ENCODE measurements at regions not wholly inside any gene's neighbourhood (a gene's known extent, or its start where the extent isn't known, plus 50 kb on each side); places are given as distances from the start of the nearest gene placed in this dataset.
"Not testable (repeated sequence)": the region's sequence is repeated elsewhere in the genome, so short reads cannot be mapped to it uniquely, and the experiment has no call there.

DNA sequence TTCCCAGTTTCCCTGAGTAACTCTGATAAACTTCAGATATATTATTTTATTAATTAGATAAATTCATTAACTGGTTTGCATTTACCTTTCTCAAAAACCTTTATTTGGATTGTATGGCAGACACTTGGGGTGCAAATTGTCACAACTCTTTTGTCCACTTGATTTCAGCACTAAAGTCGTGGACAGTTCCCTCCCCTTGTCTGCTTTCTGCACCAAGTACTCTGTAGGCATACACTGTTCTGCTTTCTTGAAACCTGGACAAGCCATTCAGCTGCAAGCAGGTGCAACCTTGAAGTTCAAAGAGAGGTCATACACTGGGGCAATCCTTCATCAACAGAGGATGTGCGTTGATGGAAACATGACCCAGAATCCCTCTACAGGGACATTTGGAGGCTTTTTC is 162.9 kb downstream of the ARL5B start:
- intact Hi-C loops (cut with micrococcal nuclease; ENCODE audit: unreplicated experiment) = no loop called here
- BruUV-seq (replicated peaks) = no TSS peak
- no peak overlapping the region for H2AFZ ChIP-seq (ENCODE audit: low read length)
- no peak overlapping the region for H3K27ac ChIP-seq (ENCODE audit: low read depth, low read length, poor library complexity, severe bottlenecking)
- no peak overlapping the region for H3K4me3 ChIP-seq (ENCODE audit: low read depth, low read length, poor library complexity, severe bottlenecking)
- TF ChIP-seq EZH2phosphoT487 (IDR thresholded peaks at IDR 0.05; ENCODE audit: borderline replicate concordance, low read depth, low read length) = no peak
- TF ChIP-seq, protein P1, sequence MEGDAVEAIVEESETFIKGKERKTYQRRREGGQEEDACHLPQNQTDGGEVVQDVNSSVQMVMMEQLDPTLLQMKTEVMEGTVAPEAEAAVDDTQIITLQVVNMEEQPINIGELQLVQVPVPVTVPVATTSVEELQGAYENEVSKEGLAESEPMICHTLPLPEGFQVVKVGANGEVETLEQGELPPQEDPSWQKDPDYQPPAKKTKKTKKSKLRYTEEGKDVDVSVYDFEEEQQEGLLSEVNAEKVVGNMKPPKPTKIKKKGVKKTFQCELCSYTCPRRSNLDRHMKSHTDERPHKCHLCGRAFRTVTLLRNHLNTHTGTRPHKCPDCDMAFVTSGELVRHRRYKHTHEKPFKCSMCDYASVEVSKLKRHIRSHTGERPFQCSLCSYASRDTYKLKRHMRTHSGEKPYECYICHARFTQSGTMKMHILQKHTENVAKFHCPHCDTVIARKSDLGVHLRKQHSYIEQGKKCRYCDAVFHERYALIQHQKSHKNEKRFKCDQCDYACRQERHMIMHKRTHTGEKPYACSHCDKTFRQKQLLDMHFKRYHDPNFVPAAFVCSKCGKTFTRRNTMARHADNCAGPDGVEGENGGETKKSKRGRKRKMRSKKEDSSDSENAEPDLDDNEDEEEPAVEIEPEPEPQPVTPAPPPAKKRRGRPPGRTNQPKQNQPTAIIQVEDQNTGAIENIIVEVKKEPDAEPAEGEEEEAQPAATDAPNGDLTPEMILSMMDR (conservative IDR thresholded peaks at IDR 0.05; ENCODE audit: low read length) = no peak
- H3K9me3 ChIP-seq (ENCODE audit: low read length) = no peaks in the 10 kb centered on the region
- no peaks in the 10 kb centered on the region for H4K20me1 ChIP-seq (ENCODE audit: insufficient read depth, low read length)
- no peaks in the 10 kb centered on the region for H3K4me1 ChIP-seq (ENCODE audit: insufficient read depth, low read length, poor library complexity, severe bottlenecking)
- H3K79me2 ChIP-seq (ENCODE audit: insufficient read depth, low read depth, low read length) = no peaks in the 10 kb centered on the region
- DNase-seq (ENCODE audit: low spot score) = peak; percentile 3
- no peaks in the 10 kb centered on the region for H3K36me3 ChIP-seq (ENCODE audit: insufficient read depth, low read length)
- H3K4me2 ChIP-seq (ENCODE audit: low read length) = no peak overlapping the region
- H3K9me2 ChIP-seq (ENCODE audit: insufficient read depth, low read length) = no peaks in the 10 kb centered on the region
- ChIA-PET POLR2A (no interaction called here), CTCF (ENCODE audit: unreplicated experiment) (no interaction called here)

DNA sequence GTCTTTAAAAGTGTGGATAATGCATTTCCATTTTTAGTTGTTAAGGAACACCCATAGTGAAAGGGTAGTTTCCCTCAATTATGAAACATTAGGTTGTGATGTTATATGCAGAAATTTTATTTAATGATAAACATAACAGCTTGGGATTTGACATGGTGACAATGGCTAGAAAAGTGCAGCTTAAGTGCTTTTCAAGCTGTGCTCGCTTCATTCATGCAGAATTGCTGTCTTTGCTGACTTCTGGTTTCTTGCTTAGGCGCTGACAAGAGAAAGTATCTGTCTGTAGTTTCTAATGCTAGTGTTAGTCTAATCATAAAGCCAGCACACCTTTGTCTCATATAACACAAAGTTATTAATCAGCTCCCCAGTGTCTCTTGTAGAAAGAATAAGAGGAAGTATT is 170.0 kb downstream of the ARL5B start:
- no peak for DNase-seq (ENCODE audit: low spot score)
- TF ChIP-seq, protein P1 (conservative IDR thresholded peaks at IDR 0.05; ENCODE audit: low read length) = no peak
- no peak for TF ChIP-seq EZH2phosphoT487 (IDR thresholded peaks at IDR 0.05; ENCODE audit: borderline replicate concordance, low read depth, low read length)
- Histone ChIP-seq H2AFZ (ENCODE audit: low read length) (no peak overlapping the region), H3K79me2 (ENCODE audit: insufficient read depth, low read depth, low read length) (no peaks in the 10 kb centered on the region), H3K4me1 (ENCODE audit: insufficient read depth, low read length, poor library complexity, severe bottlenecking) (no peaks in the 10 kb centered on the region), H3K4me3 (ENCODE audit: low read depth, low read length, poor library complexity, severe bottlenecking) (no peak overlapping the region), H3K36me3 (ENCODE audit: insufficient read depth, low read length) (no peaks in the 10 kb centered on the region), H3K4me2 (ENCODE audit: low read length) (no peak overlapping the region), H3K9me3 (ENCODE audit: low read length) (no peaks in the 10 kb centered on the region), H3K27ac (ENCODE audit: low read depth, low read length, poor library complexity, severe bottlenecking) (no peak overlapping the region), H4K20me1 (ENCODE audit: insufficient read depth, low read length) (no peaks in the 10 kb centered on the region), H3K9me2 (ENCODE audit: insufficient read depth, low read length) (no peaks in the 10 kb centered on the region)
- ChIA-PET POLR2A (interaction anchor here (2.6 kb wide), 1 partner anchor 10 kb away, joined by 9 read pairs; no protein-coding TSS in a partner anchor), CTCF (ENCODE audit: unreplicated experiment) (no interaction called here)
- intact Hi-C loops (cut with micrococcal nuclease; ENCODE audit: unreplicated experiment) = no loop called here
- no TSS peak for BruUV-seq (replicated peaks)

DNA sequence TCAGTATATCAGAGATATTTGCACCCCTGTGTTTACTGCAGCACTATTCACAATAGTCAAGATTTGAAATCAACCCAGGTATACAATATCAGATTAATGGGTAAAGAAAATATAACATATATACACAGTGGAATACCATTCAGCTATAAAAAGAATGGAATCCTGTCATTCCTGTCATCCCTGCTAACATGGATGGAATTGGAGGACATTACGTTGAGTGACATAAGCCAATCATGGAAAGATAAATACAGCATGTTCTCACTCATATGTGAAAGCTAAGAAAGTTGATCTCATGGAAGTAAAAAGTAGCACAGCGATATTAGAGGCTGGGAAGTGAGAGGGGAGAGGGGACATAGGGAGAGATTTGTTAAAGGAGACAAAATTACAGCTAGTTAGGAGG is 171.0 kb downstream of the ARL5B start:
- Histone ChIP-seq H3K4me1 (ENCODE audit: insufficient read depth, low read length, poor library complexity, severe bottlenecking) (no peaks in the 10 kb centered on the region), H3K9me3 (ENCODE audit: low read length) (no peaks in the 10 kb centered on the region), H3K36me3 (ENCODE audit: insufficient read depth, low read length) (no peaks in the 10 kb centered on the region), H3K9me2 (ENCODE audit: insufficient read depth, low read length) (no peaks in the 10 kb centered on the region), H3K79me2 (ENCODE audit: insufficient read depth, low read depth, low read length) (no peaks in the 10 kb centered on the region), H3K4me3 (ENCODE audit: low read depth, low read length, poor library complexity, severe bottlenecking) (no peak overlapping the region), H4K20me1 (ENCODE audit: insufficient read depth, low read length) (no peaks in the 10 kb centered on the region), H3K27ac (ENCODE audit: low read depth, low read length, poor library complexity, severe bottlenecking) (no peak overlapping the region), H3K4me2 (ENCODE audit: low read length) (no peak overlapping the region), H2AFZ (ENCODE audit: low read length) (no peak overlapping the region)
- no peak for DNase-seq (ENCODE audit: low spot score)
- TF ChIP-seq, protein P1 (conservative IDR thresholded peaks at IDR 0.05; ENCODE audit: low read length) = no peak
- CTCF ChIA-PET (ENCODE audit: unreplicated experiment) = no interaction called here
- BruUV-seq (replicated peaks) = no TSS peak
- POLR2A ChIA-PET = interaction anchor here (0.7 to 2.6 kb wide), 2 partner anchors 9 to 20 kb away, joined by 3 to 9 read pairs; no protein-coding TSS in a partner anchor
- intact Hi-C loops (cut with micrococcal nuclease; ENCODE audit: unreplicated experiment) = no loop called here

DNA sequence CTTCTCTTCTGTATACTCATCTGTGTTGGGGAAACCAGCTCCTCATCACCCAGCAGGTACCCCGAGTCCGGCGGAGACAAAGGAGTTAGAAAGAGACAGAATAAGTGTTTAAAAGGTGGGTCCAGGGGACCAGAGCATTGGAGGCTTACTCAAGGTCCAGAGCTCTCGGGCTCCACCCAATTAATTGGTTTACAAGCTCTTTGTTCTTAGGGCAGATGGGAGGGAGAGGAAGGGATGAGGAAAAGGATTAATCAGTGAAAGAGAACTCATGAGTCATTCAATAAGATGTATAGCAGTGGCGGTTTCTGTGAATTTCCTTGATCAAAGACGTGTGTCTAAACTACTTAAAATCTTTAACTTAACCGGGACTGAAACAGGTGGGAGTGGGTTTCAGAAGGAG is 192.0 kb upstream of the MALRD1 start:
- POLR2A ChIA-PET; H3K9me3 ChIP-seq (ENCODE audit: low read length); H3K4me2 ChIP-seq (ENCODE audit: low read length); CTCF ChIA-PET (ENCODE audit: unreplicated experiment); BruUV-seq (replicated peaks); H2AFZ ChIP-seq (ENCODE audit: low read length); H3K27ac ChIP-seq (ENCODE audit: low read depth, low read length, poor library complexity, severe bottlenecking); H3K4me1 ChIP-seq (ENCODE audit: insufficient read depth, low read length, poor library complexity, severe bottlenecking); H3K9me2 ChIP-seq (ENCODE audit: insufficient read depth, low read length); intact Hi-C loops (cut with micrococcal nuclease; ENCODE audit: unreplicated experiment); H3K4me3 ChIP-seq (ENCODE audit: low read depth, low read length, poor library complexity, severe bottlenecking); H4K20me1 ChIP-seq (ENCODE audit: insufficient read depth, low read length); H3K36me3 ChIP-seq (ENCODE audit: insufficient read depth, low read length); DNase-seq (ENCODE audit: low spot score); H3K79me2 ChIP-seq (ENCODE audit: insufficient read depth, low read depth, low read length): not testable (repeated sequence)
